Iris pigment epithelial cell (primary cell): ENCODE measurements at regions not wholly inside any gene's neighbourhood (a gene's known extent, or its start where the extent isn't known, plus 50 kb on each side); places are given as distances from the start of the nearest gene placed in this dataset.
A peak's percentile ranks its signal among the peaks of the same experiment; 100 is the strongest.
"Not testable (repeated sequence)": the region's sequence is repeated elsewhere in the genome, so short reads cannot be mapped to it uniquely, and the experiment has no call there.

ENCODE experiments used
- DNase-seq: peaks from one replicate; pipeline ENCODE4 v3.0.0-alpha.2; 2011; ENCODE audit warnings: low read depth

DNA sequence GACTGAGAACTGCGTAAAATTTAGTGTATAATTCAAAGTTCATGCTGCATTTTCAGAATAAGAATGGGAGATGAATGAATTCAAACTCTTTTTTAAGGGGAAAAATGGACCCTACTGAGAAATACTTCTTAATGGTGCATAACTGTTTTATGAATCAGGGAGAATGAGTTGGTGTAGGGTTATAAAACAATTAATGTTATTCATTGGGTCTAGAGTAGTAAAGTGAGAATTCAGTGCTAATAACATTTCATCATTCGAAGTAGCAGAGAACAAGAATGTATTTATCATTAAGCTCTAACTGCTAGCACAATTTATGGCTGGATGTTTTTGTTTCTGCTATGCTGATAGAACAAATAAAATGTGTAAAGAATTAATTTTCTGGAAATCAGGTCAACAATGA lies 310.2 kb downstream of the SLITRK5 start:
- DNase-seq: no peak

DNA sequence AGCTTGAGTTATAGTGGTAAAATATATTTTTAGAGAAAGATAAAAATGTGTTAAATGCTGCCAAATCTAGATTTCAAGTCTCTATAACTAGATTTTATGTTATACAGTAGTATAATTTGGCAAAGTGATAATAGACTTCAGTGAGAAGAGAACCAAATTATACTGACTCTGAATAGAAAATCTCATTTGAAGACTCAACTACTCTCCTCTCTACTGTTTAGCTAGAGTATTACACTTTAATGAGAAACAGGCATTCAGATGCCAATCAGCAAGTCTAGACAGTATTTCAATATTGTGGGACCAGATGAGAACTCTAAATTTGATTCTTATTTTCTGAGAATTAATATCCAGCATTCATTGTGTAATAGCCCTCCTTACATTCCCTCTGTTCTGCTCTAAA lies 311.2 kb downstream of the SLITRK5 start:
- DNase-seq: no peak

DNA sequence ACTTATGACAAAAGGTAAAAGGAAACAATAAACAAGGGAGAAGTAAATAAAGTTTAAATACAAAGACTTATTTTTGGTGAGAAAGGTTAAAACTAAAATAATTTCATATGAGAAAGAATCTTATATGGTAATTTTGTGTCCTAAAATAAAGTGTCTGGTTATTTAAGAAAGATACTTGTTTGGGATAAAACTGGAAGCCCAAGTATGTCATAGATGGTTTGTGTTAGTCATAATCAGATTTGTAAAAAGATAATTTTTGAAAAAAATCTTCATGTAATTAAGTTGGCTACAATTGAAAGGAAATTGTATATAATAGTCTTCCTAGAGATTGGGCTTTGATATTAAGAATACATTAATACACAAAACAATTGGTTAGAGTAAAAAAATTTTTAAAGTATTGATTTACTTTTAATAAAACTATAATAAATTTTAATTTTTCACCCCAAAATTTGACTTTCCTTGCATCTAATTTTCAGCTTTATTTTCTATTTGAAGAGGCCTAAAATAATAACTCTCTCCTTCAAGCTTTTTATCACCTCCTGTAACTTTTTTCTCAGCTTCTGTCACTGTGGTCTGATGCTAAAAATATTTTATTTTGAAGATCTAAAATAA lies 315.6 kb downstream of the SLITRK5 start:
- no peak for DNase-seq

DNA sequence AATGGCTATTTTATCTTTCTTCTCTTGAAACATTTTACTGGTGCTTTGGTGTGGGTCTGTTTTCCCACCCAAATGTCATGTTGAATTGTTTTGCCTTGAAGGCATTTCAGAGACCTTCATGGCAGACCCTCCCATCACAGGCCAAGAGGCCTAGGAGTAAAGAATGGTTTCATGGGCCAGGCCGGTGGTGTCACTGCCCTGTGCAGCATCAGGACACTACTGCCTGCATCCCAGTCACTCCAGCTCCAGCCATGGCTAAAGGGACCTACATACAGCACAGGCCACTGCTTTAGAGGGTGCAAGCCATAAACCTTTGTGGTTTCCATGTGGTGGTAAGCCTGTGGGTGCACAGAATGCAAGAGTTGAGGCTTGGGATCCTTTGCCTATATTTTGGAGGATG lies 326.9 kb downstream of the SLITRK5 start:
- DNase-seq: no peak

DNA sequence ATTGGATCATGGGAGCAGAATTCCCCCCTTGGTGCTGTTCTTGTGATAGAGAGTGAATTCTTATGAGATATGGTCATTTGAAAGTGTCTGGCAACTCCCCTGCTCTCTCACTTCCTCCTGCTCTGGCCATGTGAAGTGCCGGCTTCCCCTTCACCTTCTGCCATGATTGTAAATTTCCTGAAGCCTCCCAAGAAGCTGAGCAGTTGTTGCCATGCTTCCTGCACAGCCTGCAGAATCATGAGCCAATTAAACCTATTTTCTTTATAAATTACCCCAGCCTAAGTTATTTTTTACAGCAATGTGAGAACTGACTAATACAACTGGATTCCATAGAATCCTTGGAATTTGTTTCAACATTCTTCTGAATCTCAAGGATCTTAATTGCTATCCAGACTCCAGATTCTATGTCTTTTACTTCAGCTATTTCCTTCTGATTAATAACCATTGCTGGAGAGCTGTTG lies 328.1 kb downstream of the SLITRK5 start:
- peak; percentile 36 for DNase-seq

DNA sequence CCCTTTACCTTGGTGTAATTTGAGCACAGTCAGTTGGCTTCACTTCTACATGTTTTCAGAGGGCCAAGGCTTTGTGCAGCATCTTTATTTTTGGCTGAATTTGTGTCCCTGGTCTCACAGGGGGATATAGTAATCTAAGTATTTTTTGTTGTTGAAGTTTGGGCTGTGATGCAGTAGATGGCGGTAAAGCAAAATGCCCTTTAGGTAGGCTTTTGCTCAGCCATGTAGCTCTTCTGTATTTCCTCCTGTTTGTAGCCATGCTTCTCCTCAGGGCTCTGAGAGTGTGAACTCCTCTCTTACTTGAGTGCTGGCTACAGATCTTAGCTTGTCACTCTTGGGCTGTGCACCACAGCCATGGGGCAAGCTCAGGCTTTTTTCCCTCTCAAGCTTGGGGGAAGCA lies 328.6 kb downstream of the SLITRK5 start:
- no peak for DNase-seq

DNA sequence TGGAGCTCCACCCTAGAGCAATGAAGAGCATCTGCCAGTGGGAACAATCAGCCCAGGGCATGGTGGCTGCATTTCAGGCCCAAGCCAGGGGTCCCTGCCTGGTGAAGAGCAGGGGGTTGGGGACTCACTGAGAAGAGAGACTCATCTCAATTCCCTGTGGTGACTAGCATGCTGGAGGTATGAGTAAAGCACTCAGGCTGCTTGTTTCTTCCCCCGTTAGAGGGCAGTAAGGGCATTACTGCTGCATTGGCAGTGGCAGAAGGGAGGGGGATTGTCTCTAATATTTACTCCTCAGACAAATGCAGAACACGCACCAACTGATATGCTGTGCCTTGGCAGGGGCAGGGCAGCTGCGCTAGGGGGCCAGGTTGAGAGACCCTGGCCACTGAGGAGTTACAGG lies 329.1 kb downstream of the SLITRK5 start:
- DNase-seq: peak; percentile 8

DNA sequence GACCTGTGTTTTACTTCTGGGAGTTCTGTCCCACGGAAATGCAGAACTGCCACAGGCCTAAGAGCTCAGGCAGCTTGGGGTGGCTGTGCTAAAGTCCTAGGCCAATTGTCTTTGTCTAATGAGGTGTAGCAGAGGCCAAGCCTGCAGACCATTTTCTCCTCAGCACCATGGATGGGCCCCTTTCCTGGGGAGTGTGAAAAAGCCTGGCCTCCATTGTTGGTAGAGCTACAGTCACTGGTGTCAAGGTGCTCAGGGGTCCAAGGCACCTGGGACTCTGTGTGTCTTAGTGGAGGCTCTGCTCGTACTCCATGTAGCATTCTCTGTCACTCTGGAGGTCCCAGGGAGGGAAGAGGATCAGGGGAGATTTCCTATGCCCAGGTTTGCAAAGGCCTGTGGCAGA lies 329.6 kb downstream of the SLITRK5 start:
- no peak for DNase-seq

DNA sequence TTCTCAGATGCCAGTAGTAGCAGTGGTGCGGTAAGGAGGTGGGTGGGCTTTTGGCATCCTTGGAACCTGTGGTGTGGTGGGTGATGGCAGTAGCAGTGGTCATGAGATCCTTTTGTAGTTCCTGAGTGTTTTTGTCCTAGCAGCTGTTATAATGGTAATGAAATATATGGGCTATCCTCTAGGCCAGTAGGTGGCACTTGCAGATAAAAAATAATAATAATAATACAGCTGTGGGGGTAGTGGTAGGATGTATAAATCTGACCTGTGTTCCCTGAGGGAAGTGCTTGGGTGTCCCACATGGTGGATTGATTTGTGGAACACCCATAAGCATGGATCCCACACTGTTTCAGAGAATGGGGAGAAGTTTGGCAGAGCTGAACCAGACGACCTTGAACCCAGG lies 334.0 kb downstream of the SLITRK5 start:
- no peak for DNase-seq

DNA sequence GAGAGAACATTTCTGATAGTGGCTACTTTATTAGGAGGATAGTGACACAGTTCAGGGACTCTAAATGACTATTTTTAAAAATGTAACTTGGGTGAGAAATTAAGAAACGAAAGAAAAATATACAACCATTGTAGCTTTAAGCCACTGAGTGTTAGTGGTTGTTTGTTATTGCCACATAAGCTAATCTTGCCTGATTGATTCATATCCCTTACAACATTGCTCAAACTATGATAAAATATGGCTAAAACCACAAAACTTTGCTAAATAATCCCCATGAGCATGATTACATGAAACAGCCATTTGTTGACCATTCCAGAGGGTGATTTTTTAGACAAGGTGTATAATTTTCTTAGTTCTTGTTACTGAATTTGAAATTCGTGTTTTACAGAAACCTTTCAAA lies 343.4 kb downstream of the SLITRK5 start:
- peak; percentile 13 for DNase-seq

DNA sequence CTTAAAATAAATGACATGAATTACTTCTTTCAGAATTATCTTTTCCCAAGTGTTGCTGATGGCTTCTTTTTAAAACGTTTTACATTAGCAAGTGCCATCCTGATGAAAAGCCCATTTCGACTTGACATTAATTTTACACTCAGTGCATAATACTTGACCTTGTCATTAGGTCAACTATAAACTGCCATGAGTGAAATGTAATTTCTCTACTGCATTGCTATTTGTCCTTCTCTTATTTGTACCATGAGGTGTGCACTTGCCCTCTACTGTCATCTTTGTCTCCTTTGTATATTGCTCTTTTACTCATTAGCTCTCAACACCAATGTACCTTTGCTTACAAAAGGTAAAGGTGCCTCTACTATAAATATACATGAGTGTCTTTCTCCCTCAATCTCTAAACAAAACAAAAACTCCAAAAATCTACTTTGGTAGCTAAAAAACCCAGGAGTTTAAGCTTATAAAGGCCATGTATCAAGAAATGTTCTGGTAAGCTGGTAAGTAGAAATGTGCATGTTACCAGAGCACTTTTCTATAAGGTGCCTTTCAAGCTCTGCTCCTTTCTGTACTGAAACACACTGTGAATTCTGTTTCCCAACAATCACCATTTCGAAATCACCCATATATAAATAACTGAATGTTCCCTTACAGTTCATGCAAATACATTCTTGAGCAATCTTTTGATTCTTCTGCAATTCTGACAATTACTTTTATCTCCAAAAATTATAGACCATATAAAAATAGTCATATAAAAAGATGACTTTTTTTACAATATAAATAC lies 351.4 kb downstream of the SLITRK5 start:
- no peak for DNase-seq

DNA sequence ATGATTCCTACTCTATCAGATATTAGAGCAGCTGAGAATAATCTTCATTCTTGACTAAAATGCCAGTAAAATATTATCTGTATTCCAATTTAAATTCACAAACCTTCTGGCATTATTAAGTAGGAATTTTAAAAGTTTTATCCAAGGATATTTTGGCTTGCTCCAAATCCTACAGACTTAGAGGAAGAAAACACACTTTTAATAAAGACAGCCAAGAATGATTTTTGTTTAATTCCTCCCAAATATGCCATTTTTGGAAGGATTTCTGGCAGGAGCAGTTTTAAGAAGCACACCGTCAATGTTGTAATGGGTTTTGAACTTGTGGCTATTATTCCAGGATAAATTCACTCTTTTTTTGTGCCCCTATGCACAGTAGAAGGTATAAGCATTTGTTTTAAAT lies 355.1 kb downstream of the SLITRK5 start:
- DNase-seq: no peak

DNA sequence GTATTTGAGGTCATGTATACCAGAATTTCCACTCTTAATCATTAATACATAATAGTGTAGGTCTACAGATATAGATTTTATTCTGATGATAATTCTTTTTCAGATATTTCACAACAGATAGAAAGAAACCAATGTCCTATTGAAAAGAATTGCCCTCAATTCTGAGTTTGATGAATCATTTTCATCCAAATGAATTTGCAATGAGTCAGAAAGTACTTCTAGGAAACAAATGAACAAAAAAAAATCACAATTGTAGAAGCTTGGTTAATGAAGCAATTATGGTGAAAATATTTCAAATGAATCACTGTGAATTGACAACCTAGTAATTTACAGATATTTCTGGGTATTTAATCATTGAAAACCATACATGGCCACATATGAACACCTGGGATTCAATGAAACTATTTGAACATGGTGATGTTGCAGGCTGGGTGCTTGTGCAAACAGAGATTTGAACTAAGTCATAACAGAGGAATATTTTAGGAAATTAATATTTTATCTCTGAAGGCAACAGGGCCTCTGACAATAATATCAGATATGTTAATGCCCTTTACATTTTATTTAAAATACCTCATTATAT lies 360.9 kb downstream of the SLITRK5 start:
- peak; percentile 22 for DNase-seq

DNA sequence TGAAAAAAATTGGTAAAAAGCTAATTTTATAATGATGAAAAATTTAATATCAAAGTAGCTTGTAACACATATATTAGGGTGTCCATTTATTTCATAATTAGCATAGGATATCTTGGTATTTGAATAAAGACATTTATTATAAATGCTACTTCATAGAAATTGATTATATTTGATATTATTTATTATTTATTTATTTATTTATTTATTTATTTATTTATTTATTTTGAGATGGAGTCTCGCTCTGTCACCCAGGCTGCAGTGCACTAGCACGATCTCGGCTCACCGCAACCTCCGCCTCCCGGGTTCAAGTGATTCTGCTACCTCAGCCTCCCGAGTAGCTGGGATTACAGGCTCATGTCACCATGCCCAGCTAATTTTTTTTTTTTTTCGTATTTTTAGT lies 365.0 kb downstream of the SLITRK5 start:
- not testable (repeated sequence) for DNase-seq

DNA sequence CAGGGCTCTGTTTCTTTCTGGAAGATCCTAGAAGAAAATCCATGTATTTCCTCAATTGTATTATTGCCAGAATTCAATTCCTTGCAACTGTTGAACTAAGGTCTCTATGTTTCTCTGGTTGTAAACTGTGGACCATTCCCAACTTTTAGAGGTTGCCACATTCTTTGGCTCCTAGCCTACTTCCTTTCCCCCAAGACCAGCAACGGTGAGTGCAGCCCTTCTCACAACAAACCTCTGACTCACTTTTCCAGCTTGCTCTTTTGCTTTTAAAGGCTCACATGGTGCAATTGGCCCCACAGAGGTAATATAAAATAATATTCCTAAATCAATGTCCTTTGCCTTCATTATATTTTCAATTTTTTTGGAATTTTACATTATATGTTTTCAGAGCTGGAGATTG lies 371.3 kb downstream of the SLITRK5 start:
- DNase-seq: peak; percentile 23

DNA sequence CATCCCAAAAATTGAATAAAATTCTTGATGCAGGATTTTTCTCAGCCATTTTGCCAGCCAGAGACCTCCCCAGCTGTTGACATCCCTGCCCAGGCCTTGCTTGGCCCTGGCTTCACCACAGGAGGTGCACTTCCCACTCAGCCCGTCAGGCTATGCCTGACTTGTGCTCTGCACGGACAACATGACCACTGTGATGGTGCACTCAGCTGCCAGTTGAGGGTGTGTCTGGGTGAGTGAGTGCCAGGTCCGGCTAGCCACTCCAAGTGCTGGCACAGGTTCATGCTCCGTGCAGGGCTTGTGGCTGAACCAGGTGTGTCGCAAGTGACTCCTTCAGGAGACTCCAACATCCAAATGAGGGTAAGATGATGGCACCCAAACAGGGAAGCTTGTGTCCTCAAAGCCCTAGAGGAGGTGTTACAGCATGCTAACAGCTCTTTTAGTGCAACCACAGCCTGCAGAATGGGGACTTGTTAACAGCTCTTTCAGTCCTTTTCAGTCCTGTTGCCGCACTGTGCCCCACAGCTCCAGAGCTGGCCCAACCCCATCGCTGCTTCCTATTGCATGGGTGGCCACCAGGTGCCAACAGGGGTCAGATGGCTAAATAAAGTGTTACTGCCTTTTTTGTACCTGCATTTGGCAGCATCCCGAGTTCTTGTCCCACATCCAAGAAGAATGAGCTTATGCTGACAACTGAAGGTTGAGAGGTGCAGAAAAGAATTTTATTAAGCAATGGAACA lies 380.7 kb downstream of the SLITRK5 start:
- no peak for DNase-seq

DNA sequence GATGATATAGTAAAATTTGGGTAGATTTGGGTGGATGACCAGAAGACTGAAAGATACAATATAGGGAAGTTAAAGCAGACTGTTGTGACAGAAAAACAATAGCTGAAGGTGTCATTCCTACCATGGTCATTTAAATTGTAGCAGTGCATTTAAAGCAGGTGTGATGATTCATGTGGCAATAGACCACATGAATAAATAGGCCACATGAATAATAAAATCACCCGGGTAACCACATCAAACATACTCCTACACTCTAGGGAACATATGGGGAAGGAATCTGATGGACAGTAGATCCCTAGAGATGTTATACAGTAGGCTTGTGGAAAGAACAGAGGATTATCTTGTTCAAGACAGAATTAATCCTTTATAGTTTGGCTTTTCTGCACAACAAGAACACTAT lies 392.6 kb downstream of the SLITRK5 start:
- no peak for DNase-seq

DNA sequence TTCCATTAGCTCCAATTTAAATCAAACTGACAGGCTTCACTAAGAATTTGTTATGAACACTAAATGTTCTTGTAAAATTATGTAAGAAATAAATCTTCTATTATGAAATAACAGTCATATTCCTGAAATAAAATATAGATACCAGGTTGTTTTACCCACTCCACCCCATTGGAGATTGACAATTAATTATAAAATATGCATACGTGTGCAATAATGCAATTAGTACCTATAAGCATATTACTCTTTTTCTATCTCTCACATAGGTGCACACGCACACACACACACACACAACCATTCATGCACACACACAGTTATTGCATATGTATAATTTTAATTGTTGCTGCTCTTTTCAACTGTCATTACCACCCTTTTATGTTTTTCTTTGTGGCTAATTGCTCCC lies 395.7 kb downstream of the SLITRK5 start:
- no peak for DNase-seq

DNA sequence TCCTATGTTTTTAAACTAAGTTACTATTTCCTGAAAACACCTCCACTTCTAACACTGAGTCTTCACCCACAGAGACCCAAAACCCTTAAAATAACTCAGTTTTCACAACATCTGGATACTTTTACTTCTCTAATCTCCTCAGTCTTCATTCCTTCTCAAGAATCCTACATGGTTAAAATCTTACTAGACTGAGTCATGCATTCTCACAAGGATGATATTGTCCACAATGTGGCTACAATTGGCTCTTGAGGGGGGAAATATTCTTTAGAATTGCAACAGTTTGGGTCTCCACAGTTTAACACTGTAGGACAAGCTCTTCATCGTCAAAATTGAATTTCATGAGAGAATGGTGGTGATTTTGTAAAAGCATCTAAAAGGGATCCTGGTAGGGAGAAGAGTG lies 397.1 kb downstream of the SLITRK5 start:
- DNase-seq: peak; percentile 5

DNA sequence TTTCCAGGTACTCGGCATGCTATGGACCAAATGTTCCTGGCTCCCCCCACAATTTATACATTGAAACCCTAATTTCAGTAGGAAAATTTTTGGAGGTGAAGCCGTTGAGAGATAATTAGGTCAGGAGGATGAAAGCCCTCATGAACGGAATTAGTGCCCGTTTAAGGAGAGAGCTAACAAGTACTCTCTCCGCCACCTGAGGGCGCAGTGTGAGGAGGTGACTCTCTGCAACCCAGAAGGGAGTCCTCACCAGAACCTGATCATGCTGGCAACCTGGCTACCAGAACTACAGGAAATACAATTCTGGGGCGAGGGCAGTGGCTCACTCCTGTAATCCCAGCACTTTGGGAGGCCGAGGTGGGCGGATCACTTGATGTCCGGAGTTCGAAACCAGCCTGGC lies 397.8 kb downstream of the SLITRK5 start:
- no peak for DNase-seq

DNA sequence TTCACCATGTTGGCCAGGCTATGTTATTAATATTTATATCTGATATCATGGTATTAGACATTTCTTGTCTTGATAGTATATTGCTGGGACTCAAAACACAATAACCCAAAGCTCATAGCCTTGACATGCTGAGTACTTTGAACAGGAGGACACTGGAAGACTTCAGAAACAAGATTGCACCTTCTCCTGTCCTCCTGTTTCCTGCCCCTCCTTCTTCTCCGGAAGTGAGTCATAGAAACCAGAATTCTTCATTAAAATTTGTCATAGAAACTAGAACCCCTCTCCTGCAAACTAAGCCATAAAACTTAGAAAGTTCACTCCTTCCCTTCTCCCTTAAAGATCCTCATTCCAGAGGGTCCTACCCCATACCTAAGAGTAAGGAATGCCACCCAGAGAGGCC lies 400.2 kb downstream of the SLITRK5 start:
- no peak for DNase-seq

DNA sequence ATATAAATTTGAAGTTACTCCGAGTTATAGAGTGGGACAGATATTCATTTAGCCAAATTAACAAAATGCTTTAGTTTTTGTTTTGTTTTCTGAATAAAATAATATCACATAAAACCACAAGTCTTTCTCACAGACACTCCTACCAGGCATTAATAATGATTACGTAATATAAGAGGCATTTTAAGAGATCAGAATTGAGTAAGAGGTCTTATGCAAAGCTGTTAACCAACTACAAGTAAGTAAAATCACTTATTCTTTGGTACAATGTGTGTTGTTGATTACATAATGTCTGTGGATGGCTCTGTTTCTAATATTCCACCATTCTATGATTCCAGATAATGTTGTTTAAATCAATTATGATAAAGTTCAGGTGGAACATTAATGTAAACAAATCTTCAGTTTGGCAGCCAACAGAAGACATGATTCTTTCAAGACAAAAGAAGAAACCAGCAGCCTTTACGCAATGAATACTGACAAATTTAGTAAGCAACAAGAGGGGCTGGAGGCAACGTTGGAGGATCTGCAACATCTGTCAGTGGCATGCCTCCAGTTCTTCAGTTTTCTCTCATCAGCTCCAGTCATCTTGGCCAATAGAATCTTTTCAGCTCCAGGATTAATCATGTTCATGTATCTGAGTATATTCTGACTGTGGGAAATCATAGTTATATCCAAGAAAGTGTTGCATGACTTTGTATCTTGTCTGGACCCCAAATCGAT lies 403.8 kb downstream of the SLITRK5 start:
- DNase-seq: peak; percentile 3
